Testis (tissue), 2 donors: ENCODE measurements at regions not wholly inside any gene's neighbourhood (a gene's known extent, or its start where the extent isn't known, plus 50 kb on each side); places are given as distances from the start of the nearest gene placed in this dataset.

Experiments
- DNase-seq: peaks from one replicate; pipeline ENCODE4 v3.0.0-alpha.2; 2019
- H3K27ac ChIP-seq, 2 donors: fragments of 200-600 bp; sonication (generic); one replicate each; pipeline ENCODE4 v1.5.1; 2019
- H3K27me3 ChIP-seq: fragments of 200-600 bp; sonication (generic); one replicate; pipeline ENCODE4 v1.5.1; 2019
- H3K36me3 ChIP-seq: fragments of 200-600 bp; sonication (generic); one replicate; pipeline ENCODE4 v1.5.1; 2017; ENCODE audit warnings: low read depth; ENCODE audit errors: missing control alignments
- H3K4me1 ChIP-seq: fragments of 200-600 bp; sonication (generic); one replicate; pipeline ENCODE4 v1.5.1; 2019
- H3K4me3 ChIP-seq, 2 donors: fragments of 200-600 bp; sonication (generic); one replicate each; pipeline ENCODE4 v1.5.1; 2017 to 2019
- H3K9me3 ChIP-seq: fragments of 200-600 bp; sonication (generic); one replicate; pipeline ENCODE4 v1.5.1; 2017
- POLR2A ChIP-seq: fragments of 450-650 bp; IDR thresholded peaks from one replicate; pipeline ENCODE4 v1.6.1; 2017; ENCODE audit warnings: antibody characterized with exemption, mild to moderate bottlenecking, moderate library complexity
- WGBS, 2 donors: methylation state at CpG; one replicate each; pipeline ENCODE4 v1.1.5; 2018; 5-methylcytosine and 5-hydroxymethylcytosine counted together
- intact Hi-C: fragments of 100-400 bp; cut with DNase I; formaldehyde crosslinking; loops from one replicate; pipeline ENCODE4 v1.15.1; 2023; ENCODE audit warnings: low total_unique reads
- TF ChIP-seq, protein P1 (sequence below), 3 experiments: fragments of 450-650 bp in 2 of 3; fragments of 200-600 bp in 1 of 3; sonication (generic) in 1 of 3; IDR thresholded peaks; one replicate each; pipeline ENCODE4 v1.5.1; 2016 to 2019; ENCODE audit warnings: antibody characterized with exemption in 3 of 3, mild to moderate bottlenecking in 2 of 3, moderate library complexity in 1 of 3

DNA sequence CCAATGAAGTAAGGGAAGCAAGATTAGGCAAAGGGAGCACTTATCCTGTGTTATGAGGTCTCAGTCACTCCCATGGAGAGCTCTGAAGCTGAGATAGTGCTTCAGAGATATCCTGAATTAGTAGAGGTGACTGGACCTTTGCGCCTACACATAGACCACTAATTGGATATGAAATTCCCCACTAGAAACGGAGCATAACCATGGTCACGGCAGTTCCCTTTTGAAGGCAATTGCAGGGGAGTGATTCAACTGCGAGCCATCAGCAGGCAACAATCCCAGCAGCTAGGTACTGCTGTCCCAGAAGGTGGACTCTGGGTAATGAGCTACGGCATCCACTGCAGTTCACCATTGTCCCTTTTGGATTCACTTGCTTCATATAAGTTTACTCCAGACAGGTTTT, 267.7 kb upstream of the RASA1 start:
- H3K27me3 ChIP-seq: no peaks in the 10 kb centered on the region
- TF ChIP-seq POLR2A: no peak
- TF ChIP-seq, protein P1, sequence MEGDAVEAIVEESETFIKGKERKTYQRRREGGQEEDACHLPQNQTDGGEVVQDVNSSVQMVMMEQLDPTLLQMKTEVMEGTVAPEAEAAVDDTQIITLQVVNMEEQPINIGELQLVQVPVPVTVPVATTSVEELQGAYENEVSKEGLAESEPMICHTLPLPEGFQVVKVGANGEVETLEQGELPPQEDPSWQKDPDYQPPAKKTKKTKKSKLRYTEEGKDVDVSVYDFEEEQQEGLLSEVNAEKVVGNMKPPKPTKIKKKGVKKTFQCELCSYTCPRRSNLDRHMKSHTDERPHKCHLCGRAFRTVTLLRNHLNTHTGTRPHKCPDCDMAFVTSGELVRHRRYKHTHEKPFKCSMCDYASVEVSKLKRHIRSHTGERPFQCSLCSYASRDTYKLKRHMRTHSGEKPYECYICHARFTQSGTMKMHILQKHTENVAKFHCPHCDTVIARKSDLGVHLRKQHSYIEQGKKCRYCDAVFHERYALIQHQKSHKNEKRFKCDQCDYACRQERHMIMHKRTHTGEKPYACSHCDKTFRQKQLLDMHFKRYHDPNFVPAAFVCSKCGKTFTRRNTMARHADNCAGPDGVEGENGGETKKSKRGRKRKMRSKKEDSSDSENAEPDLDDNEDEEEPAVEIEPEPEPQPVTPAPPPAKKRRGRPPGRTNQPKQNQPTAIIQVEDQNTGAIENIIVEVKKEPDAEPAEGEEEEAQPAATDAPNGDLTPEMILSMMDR (IDR thresholded peaks at IDR 0.05): no peak
- H3K27ac ChIP-seq: no peak overlapping the region

DNA sequence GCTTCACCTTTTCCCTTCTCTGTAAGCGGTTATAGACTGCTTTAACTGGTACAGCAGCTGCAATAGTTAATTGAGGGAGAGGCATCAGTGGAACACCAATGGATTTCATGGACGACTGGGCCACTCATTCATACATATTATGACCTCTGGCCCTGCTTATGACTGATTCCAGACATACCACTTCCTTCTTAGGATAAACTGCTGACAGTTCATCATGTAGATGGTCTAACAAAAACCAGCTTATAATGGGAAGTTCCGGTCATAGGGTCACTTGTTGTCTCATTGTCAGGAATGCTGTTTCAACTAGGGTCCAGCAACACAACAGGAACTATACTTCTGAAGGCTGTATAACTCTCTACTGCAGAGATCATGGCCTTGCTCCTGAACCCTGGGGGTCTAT, 265.2 kb upstream of the RASA1 start:
- Histone ChIP-seq H3K27ac (no peak overlapping the region), H3K4me1 (no peaks in the 10 kb centered on the region), H3K36me3 (no peaks in the 10 kb centered on the region), H3K27me3 (no peaks in the 10 kb centered on the region), H3K4me3 (no peak overlapping the region), H3K9me3 (no peaks in the 10 kb centered on the region)
- TF ChIP-seq POLR2A: no peak
- TF ChIP-seq, protein P1 (IDR thresholded peaks at IDR 0.05): no peak
- DNase-seq: no peak
- 68 to 80% methylated on average over 3 of the region's 3 CpGs for WGBS, 2 donors
- intact Hi-C loops: no loop called here

More for the DNA sequence above, 267.7 kb upstream of the RASA1 start:
- no peak overlapping the region for H3K4me3 ChIP-seq
- H3K36me3 ChIP-seq: no peaks in the 10 kb centered on the region
- WGBS, 2 donors: 85 to 87% methylated on average over 5 of the region's 5 CpGs
- intact Hi-C loops: no loop called here
- no peaks in the 10 kb centered on the region for H3K4me1 ChIP-seq
- no peak for DNase-seq
- H3K9me3 ChIP-seq: no peaks in the 10 kb centered on the region

DNA sequence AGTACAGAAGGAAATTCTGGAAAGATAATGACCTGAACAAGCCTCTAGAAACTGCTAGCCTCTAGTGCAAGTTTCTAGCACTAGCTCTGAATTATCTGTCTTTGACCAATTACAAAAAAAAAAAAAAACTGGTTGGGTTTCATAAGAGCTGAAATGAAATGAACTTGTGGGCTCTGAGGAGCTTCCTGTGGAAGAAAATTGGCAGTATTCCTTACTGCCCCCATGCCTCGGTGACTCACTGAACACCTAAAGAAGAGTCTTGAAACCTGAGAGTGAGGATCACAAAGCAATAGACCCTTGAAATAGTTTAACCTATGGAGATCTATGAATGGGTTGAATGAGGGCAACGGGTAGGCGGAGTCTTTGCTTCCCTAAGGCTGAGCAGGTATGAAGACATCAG, 263.6 kb upstream of the RASA1 start:
- Histone ChIP-seq H3K27ac (no peak overlapping the region), H3K36me3 (no peaks in the 10 kb centered on the region), H3K4me3 (no peak overlapping the region), H3K9me3 (no peaks in the 10 kb centered on the region), H3K27me3 (no peaks in the 10 kb centered on the region), H3K4me1 (no peaks in the 10 kb centered on the region)
- intact Hi-C loops: no loop called here
- WGBS, 2 donors: 76 to 95% methylated on average over 3 of the region's 3 CpGs
- TF ChIP-seq, protein P1 (IDR thresholded peaks at IDR 0.05): no peak
- TF ChIP-seq POLR2A: no peak
- DNase-seq: no peak

DNA sequence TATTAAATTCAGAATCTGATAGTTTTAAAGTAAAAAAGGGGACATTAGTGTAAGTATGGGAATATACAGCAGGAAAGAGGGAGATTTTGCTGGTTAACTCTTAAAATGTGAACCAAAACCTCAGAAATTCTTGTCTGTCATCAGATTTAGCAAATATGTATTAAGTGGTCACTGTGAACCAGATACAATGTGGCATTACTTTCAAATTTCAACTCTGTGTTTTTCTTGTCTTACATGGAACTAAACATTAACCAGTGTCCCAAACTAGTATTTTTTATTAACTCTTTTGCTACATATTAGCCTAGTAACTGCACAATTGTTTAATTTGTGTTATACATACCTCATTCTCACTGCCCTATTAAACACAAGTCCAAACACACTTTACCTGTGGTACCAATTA, 259.9 kb upstream of the RASA1 start:
- Histone ChIP-seq H3K4me1 (no peaks in the 10 kb centered on the region), H3K27me3 (no peaks in the 10 kb centered on the region), H3K9me3 (no peaks in the 10 kb centered on the region), H3K36me3 (no peaks in the 10 kb centered on the region), H3K4me3 (no peak overlapping the region), H3K27ac (no peak overlapping the region)
- no peak for TF ChIP-seq POLR2A
- TF ChIP-seq, protein P1 (IDR thresholded peaks at IDR 0.05): no peak
- no peak for DNase-seq
- intact Hi-C loops: no loop called here

DNA sequence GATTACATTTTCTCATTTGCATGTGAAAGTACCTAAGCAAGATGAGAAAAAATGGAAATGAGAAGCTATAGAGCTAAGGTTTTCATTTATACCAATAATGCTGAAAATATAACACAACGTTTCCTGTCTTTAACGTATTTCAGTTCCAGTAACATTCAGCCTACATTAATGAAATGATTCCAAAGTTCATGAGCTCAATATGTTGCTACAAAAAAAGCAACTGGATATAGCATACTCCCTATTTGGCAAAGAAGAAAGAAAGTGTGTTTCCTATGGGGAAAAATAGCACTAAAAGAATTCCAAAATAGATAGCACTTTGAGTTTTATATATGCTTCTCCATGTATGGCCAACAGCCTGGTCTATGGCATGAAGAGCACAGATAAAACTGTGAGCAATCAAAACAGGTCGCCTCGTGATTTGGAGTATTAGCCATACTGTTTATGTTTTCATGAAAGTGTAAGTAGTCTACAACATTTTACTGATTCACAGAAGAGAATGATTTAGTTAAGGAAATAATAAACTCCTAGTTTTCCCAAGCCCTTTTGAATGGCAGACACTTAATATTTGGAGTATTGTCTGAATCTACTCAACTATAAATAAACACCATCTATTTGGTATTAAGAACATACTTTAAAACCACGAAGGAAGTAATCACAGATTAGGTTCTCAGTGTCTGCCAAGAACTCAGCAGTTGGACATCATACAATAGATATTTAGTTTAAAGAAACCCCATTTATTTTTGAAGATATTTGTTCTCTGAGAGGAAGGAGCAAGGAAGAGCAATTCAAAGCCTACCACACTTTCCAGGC, 258.7 kb upstream of the RASA1 start:
- H3K4me1 ChIP-seq: no peaks in the 10 kb centered on the region
- 57 to 68% methylated on average over 5 of the region's 5 CpGs for WGBS, 2 donors
- H3K27me3 ChIP-seq: no peaks in the 10 kb centered on the region
- TF ChIP-seq, protein P1 (IDR thresholded peaks at IDR 0.05): no peak
- TF ChIP-seq POLR2A: no peak
- no peak for DNase-seq
- H3K4me3 ChIP-seq: no peak overlapping the region
- intact Hi-C loops: no loop called here
- no peaks in the 10 kb centered on the region for H3K9me3 ChIP-seq
- H3K36me3 ChIP-seq: no peaks in the 10 kb centered on the region
- H3K27ac ChIP-seq: no peak overlapping the region
